Keratinocyte (primary cell): ENCODE measurements at regions not wholly inside any gene's neighbourhood (a gene's known extent, or its start where the extent isn't known, plus 50 kb on each side); places are given as distances from the start of the nearest gene placed in this dataset.

Source experiments
- DNase-seq: peaks from one replicate; pipeline ENCODE4 v3.0.0-alpha.2; 2011; ENCODE audit warnings: low read depth, missing footprints, low spot score
- FAIRE-seq: peaks from 2 replicates; lab custom pipeline; 2011; peaks lifted over from hg19 to GRCh38; lab: Jason Lieb, UNC
- H2AFZ ChIP-seq: 2 replicates; pipeline ENCODE4 v1.6.0; 2012; ENCODE audit warnings: low read length, control low read depth, inconsistent platforms; ENCODE audit not compliant: control insufficient read depth
- H3K27ac ChIP-seq: 2 replicates; pipeline ENCODE4 v1.5.1; 2011; ENCODE audit warnings: low read length; ENCODE audit not compliant: control insufficient read depth, insufficient read depth
- H3K27me3 ChIP-seq: 3 replicates; pipeline ENCODE4 v1.6.0; 2011; ENCODE audit warnings: low read length; ENCODE audit not compliant: control insufficient read depth, insufficient read depth; ENCODE audit errors: extremely low read depth
- H3K36me3 ChIP-seq, 2 experiments: 2 replicates in 1 of 2; 3 replicates in 1 of 2; pipeline ENCODE4 v1.5.1; 2011; ENCODE audit warnings: low read length in 2 of 2, mild to moderate bottlenecking in 1 of 2; ENCODE audit not compliant: control insufficient read depth in 2 of 2, insufficient read depth in 2 of 2; ENCODE audit errors: extremely low read depth in 1 of 2
- H3K4me1 ChIP-seq: 3 replicates; pipeline ENCODE4 v1.5.1; 2011; ENCODE audit warnings: low read length; ENCODE audit not compliant: control insufficient read depth, insufficient read depth; ENCODE audit errors: extremely low read depth
- H3K4me2 ChIP-seq: 3 replicates; pipeline ENCODE4 v1.6.0; 2011; ENCODE audit warnings: low read depth, low read length; ENCODE audit not compliant: control insufficient read depth, insufficient read depth; ENCODE audit errors: extremely low read depth
- H3K4me3 ChIP-seq, 3 experiments: fragments of 200-600 bp in 1 of 3; sonication (generic) in 1 of 3; 2 replicates in 2 of 3; 3 replicates in 1 of 3; pipeline ENCODE4 v1.5.1; 2011 to 2016; ENCODE audit warnings: low read length in 3 of 3, mild to moderate bottlenecking in 3 of 3, control low read depth in 2 of 3, inconsistent platforms in 1 of 3, low read depth in 1 of 3, mixed read lengths in 1 of 3, mixed run types in 1 of 3, moderate library complexity in 1 of 3; ENCODE audit not compliant: control insufficient read depth in 2 of 3, insufficient read depth in 2 of 3; ENCODE audit errors: extremely low read depth in 1 of 3
- H3K79me2 ChIP-seq: 2 replicates; pipeline ENCODE4 v1.6.0; 2012; ENCODE audit warnings: low read length; ENCODE audit not compliant: control insufficient read depth, insufficient read depth
- H3K9ac ChIP-seq: 3 replicates; pipeline ENCODE4 v1.6.0; 2011; ENCODE audit warnings: low read length; ENCODE audit not compliant: control insufficient read depth, insufficient read depth; ENCODE audit errors: extremely low read depth
- H3K9me1 ChIP-seq: 3 replicates; pipeline ENCODE4 v1.6.0; 2011; ENCODE audit warnings: low read length; ENCODE audit not compliant: control insufficient read depth, insufficient read depth; ENCODE audit errors: extremely low read depth
- H3K9me3 ChIP-seq: 2 replicates; pipeline ENCODE4 v1.5.1; 2012; ENCODE audit warnings: low read depth, low read length; ENCODE audit not compliant: control insufficient read depth
- H4K20me1 ChIP-seq: 3 replicates; pipeline ENCODE4 v1.6.0; 2011; ENCODE audit warnings: low read length; ENCODE audit not compliant: control insufficient read depth, insufficient read depth; ENCODE audit errors: extremely low read depth
- CTCF ChIP-seq, 3 experiments: IDR thresholded peaks in 1 of 3; conservative IDR thresholded peaks in 1 of 3; optimal IDR thresholded peaks in 1 of 3; 2 replicates in 2 of 3; 3 replicates in 1 of 3; pipeline versions ENCODE3 to v1.5.1; 2011; ENCODE audit warnings: low read length in 3 of 3, mild to moderate bottlenecking in 3 of 3, moderate library complexity in 2 of 3, control low read depth in 1 of 3, inconsistent platforms in 1 of 3; ENCODE audit not compliant: insufficient read depth in 2 of 3; ENCODE audit errors: extremely low read depth in 1 of 3
- EZH2 ChIP-seq: IDR thresholded peaks from one replicate; pipeline ENCODE4 v1.6.1; 2012; ENCODE audit warnings: inconsistent platforms, mild to moderate bottlenecking, low read length, moderate library complexity
- dilution Hi-C: fragments of 300-500 bp; cut with MboI; formaldehyde crosslinking; loops from one replicate; pipeline ENCODE4 v1.7.0; 2020; ENCODE audit warnings: low sequenced_read_pairs; ENCODE audit not compliant: extremely low pct_ligation_motif_present

DNA sequence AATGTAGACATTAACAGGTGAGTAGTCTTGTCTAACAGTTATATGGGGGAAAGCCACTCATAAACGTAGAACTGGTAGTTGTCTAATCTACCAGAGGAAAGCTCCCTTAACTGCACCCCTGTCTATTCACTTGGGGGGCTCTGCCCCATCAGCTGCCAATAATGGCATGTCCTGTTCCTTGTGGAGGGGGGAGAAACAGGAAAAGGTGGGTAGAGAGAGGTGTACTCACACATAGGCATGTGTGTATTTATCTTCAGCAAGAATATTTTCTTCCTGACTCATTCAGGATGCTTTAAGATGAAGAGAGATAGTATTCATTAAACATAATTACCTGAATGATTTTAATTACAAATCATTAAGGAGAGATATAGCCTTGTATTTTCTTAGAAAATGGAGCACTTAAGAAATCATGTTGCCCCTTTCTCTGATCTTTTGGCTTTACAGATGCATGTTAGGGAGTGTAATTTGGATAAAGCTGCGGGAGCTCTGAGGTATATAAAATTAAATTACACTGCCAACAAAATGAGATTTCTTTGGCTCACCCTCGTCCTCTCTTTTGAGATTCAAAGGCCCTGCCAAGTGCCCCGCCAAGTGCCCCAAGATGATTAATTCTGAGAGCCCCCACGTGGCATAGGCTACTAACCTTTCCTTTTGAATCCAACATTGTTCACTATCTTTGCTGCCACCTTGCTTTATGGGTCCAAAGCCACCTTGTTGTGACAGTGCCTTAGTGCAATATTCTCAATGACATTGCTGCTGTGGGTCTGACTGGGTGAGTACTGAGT lies 286.3 kb upstream of the LYPLAL1 start:
- Histone ChIP-seq H3K4me2 (no peak overlapping the region), H3K27ac (peak overlapping the region; percentile 5), H3K4me1 (peaks cover 23% of the 10 kb centered on the region), H2AFZ (peak overlapping the region; percentile 14), H3K9ac (no peak overlapping the region), H3K9me3 (no peaks in the 10 kb centered on the region), H3K36me3 (no peaks in the 10 kb centered on the region), H3K4me3 (no peak overlapping the region), H3K79me2 (no peaks in the 10 kb centered on the region), H3K27me3 (no peaks in the 10 kb centered on the region), H4K20me1 (no peaks in the 10 kb centered on the region), H3K9me1 (no peaks in the 10 kb centered on the region)
- peak; percentile 91 for FAIRE-seq
- dilution Hi-C loops = no loop called here
- no peak for TF ChIP-seq EZH2
- no peak for TF ChIP-seq CTCF (optimal IDR thresholded peaks at IDR 0.05 in 1 of 3, IDR thresholded peaks at IDR 0.05 in 1 of 3, conservative IDR thresholded peaks at IDR 0.05 in 1 of 3; ENCODE audit: extremely low read depth in 1 of 3, insufficient read depth in 2 of 3, low read length in 3 of 3)
- DNase-seq = no peak

DNA sequence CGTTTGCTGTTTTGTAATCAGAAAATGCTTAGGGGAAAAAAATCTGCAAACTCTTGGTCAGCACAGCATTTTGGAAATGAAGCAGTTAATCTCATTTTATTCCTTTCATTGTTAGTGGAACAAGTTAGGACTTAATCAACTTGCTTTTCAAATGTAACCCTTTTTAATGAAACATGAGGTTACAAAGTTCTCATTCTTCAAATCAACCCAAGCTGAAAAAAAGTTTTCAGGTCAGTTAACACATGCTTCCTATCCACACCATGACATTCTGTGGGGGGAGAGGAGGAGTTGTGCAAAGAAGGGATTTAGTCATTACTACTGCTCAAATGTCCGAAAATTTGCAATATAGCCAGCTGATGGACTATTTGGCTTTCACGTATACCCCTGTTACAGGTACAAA lies 283.2 kb upstream of the LYPLAL1 start:
- Histone ChIP-seq H2AFZ (no peak overlapping the region), H3K9ac (no peak overlapping the region), H3K4me1 (peaks cover 23% of the 10 kb centered on the region), H3K4me2 (no peak overlapping the region), H3K36me3 (no peaks in the 10 kb centered on the region), H4K20me1 (no peaks in the 10 kb centered on the region), H3K9me1 (no peaks in the 10 kb centered on the region), H3K79me2 (no peaks in the 10 kb centered on the region), H3K27ac (no peak overlapping the region), H3K4me3 (no peak overlapping the region), H3K27me3 (no peaks in the 10 kb centered on the region), H3K9me3 (no peaks in the 10 kb centered on the region)
- dilution Hi-C loops = no loop called here
- TF ChIP-seq EZH2 = no peak
- no peak for TF ChIP-seq CTCF (optimal IDR thresholded peaks at IDR 0.05 in 1 of 3, IDR thresholded peaks at IDR 0.05 in 1 of 3, conservative IDR thresholded peaks at IDR 0.05 in 1 of 3; ENCODE audit: extremely low read depth in 1 of 3, insufficient read depth in 2 of 3, low read length in 3 of 3)
- FAIRE-seq = peak; percentile 5
- no peak for DNase-seq
